SK-N-SH treated with all-trans-retinoic acid at 6 μM for 48 hours (cell line): ENCODE measurements at regions not wholly inside any gene's neighbourhood (a gene's known extent, or its start where the extent isn't known, plus 50 kb on each side); places are given as distances from the start of the nearest gene placed in this dataset.

Experiments used
- ATAC-seq: fragments of 200-7000 bp; cut with Tn5 transposase; 3 replicates; pipeline ENCODE4 v1.9.1; 2020; ENCODE audit warnings: mild to moderate bottlenecking, moderate library complexity
- CREB5 ChIP-seq: fragments of 250-450 bp; sonication (Bioruptor Pico); IDR thresholded peaks from 2 replicates; pipeline ENCODE4 v1.5.1; 2020; ENCODE audit warnings: low read depth, mild to moderate bottlenecking, moderate library complexity
- ESRRG ChIP-seq: fragments of 250-450 bp; sonication (Bioruptor Pico); IDR thresholded peaks from 2 replicates; pipeline ENCODE4 v1.6.1; 2021; ENCODE audit warnings: mild to moderate bottlenecking
- OSR1 ChIP-seq: fragments of 250-450 bp; sonication (Bioruptor Pico); IDR thresholded peaks from 2 replicates; pipeline ENCODE4 v1.8.0; 2022; ENCODE audit warnings: moderate library complexity, mild to moderate bottlenecking, inconsistent platforms
- POU6F1 ChIP-seq: fragments of 250-450 bp; sonication (Bioruptor Pico); IDR thresholded peaks from 2 replicates; pipeline ENCODE4 v1.8.0; 2021; ENCODE audit warnings: low read depth, mild to moderate bottlenecking, moderate library complexity, borderline replicate concordance
- PPARA ChIP-seq: fragments of 250-450 bp; sonication (Bioruptor Pico); IDR thresholded peaks from 2 replicates; pipeline ENCODE4 v1.5.0; 2020; ENCODE audit warnings: mild to moderate bottlenecking, borderline replicate concordance
- RARB ChIP-seq: fragments of 250-450 bp; sonication (Bioruptor Pico); IDR thresholded peaks from 2 replicates; pipeline ENCODE4 v1.8.0; 2021; ENCODE audit warnings: mild to moderate bottlenecking, moderate library complexity
- TCF4 ChIP-seq: fragments of 250-450 bp; sonication (Bioruptor Pico); IDR thresholded peaks from 2 replicates; pipeline ENCODE4 v1.8.0; 2021; ENCODE audit warnings: mild to moderate bottlenecking, moderate library complexity, borderline replicate concordance
- TOX ChIP-seq: fragments of 250-450 bp; sonication (Bioruptor Pico); IDR thresholded peaks from 2 replicates; pipeline ENCODE4 v1.8.0; 2021; ENCODE audit warnings: mild to moderate bottlenecking, moderate library complexity, borderline replicate concordance
- ZFP3 ChIP-seq: fragments of 250-450 bp; sonication (Bioruptor Pico); IDR thresholded peaks from 2 replicates; pipeline ENCODE4 v1.5.0; 2020; ENCODE audit warnings: mild to moderate bottlenecking, moderate library complexity
- ZFP30 ChIP-seq: fragments of 450-650 bp; formaldehyde crosslinking; IDR thresholded peaks from 2 replicates; pipeline ENCODE4 v1.5.0; 2022; ENCODE audit warnings: mild to moderate bottlenecking, moderate library complexity
- ZNF565 ChIP-seq: fragments of 450-650 bp; formaldehyde crosslinking; conservative IDR thresholded peaks from 2 replicates; pipeline ENCODE4 v1.5.0; 2020; ENCODE audit warnings: low read depth, mild to moderate bottlenecking, moderate library complexity
- ZNF70 ChIP-seq: fragments of 450-650 bp; formaldehyde crosslinking; IDR thresholded peaks from 2 replicates; pipeline ENCODE4 v1.5.0; 2020; ENCODE audit warnings: mild to moderate bottlenecking, moderate library complexity
- ZNF8 ChIP-seq: fragments of 450-650 bp; formaldehyde crosslinking; IDR thresholded peaks from 2 replicates; pipeline ENCODE4 v1.5.0; 2020; ENCODE audit warnings: mild to moderate bottlenecking, moderate library complexity
- TF ChIP-seq, protein P1 (sequence below): fragments of 250-450 bp; sonication (Bioruptor Pico); IDR thresholded peaks from 2 replicates; pipeline ENCODE4 v1.5.0; 2020; ENCODE audit warnings: mild to moderate bottlenecking, moderate library complexity
- TF ChIP-seq, protein P2 (sequence below): fragments of 250-450 bp; sonication (Bioruptor Pico); IDR thresholded peaks from 2 replicates; pipeline ENCODE4 v1.8.0; 2020; ENCODE audit warnings: mild to moderate bottlenecking, moderate library complexity, borderline replicate concordance

GRCh38 chr1:95716097-95716496 lies 482.1 kb downstream of the RWDD3 start (continued):
- TF ChIP-seq CREB5 (CRISPR knock-in tag): no peak
- TF ChIP-seq ZNF70 (CRISPR knock-in tag): no peak
- TF ChIP-seq, protein P1, sequence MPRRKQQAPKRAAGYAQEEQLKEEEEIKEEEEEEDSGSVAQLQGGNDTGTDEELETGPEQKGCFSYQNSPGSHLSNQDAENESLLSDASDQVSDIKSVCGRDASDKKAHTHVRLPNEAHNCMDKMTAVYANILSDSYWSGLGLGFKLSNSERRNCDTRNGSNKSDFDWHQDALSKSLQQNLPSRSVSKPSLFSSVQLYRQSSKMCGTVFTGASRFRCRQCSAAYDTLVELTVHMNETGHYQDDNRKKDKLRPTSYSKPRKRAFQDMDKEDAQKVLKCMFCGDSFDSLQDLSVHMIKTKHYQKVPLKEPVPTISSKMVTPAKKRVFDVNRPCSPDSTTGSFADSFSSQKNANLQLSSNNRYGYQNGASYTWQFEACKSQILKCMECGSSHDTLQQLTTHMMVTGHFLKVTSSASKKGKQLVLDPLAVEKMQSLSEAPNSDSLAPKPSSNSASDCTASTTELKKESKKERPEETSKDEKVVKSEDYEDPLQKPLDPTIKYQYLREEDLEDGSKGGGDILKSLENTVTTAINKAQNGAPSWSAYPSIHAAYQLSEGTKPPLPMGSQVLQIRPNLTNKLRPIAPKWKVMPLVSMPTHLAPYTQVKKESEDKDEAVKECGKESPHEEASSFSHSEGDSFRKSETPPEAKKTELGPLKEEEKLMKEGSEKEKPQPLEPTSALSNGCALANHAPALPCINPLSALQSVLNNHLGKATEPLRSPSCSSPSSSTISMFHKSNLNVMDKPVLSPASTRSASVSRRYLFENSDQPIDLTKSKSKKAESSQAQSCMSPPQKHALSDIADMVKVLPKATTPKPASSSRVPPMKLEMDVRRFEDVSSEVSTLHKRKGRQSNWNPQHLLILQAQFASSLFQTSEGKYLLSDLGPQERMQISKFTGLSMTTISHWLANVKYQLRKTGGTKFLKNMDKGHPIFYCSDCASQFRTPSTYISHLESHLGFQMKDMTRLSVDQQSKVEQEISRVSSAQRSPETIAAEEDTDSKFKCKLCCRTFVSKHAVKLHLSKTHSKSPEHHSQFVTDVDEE: no peak
- TF ChIP-seq TCF4 (CRISPR knock-in tag): no peak
- TF ChIP-seq ZNF8: no peak
- TF ChIP-seq RARB (CRISPR knock-in tag): no peak
- no peak for TF ChIP-seq ESRRG (CRISPR knock-in tag)
- TF ChIP-seq OSR1 (CRISPR knock-in tag): no peak

- TF ChIP-seq POU6F1: no peak
- no peak for TF ChIP-seq PPARA (CRISPR knock-in tag)
- no peak for TF ChIP-seq ESRRG (CRISPR knock-in tag)
- no peak for TF ChIP-seq RARB (CRISPR knock-in tag)
- TF ChIP-seq ZNF70 (CRISPR knock-in tag): no peak
- TF ChIP-seq, protein P1: no peak
- no peak for TF ChIP-seq ZFP30 (CRISPR knock-in tag)
- no peak for TF ChIP-seq TOX (CRISPR knock-in tag)
- no peak for TF ChIP-seq TCF4 (CRISPR knock-in tag)
- no peak for TF ChIP-seq CREB5 (CRISPR knock-in tag)
- TF ChIP-seq ZFP3 (CRISPR knock-in tag): no peak
- TF ChIP-seq, protein P2, sequence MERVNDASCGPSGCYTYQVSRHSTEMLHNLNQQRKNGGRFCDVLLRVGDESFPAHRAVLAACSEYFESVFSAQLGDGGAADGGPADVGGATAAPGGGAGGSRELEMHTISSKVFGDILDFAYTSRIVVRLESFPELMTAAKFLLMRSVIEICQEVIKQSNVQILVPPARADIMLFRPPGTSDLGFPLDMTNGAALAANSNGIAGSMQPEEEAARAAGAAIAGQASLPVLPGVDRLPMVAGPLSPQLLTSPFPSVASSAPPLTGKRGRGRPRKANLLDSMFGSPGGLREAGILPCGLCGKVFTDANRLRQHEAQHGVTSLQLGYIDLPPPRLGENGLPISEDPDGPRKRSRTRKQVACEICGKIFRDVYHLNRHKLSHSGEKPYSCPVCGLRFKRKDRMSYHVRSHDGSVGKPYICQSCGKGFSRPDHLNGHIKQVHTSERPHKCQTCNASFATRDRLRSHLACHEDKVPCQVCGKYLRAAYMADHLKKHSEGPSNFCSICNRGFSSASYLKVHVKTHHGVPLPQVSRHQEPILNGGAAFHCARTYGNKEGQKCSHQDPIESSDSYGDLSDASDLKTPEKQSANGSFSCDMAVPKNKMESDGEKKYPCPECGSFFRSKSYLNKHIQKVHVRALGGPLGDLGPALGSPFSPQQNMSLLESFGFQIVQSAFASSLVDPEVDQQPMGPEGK (CRISPR knock-in tag): no peak
- TF ChIP-seq ZNF565 (CRISPR knock-in tag): no peak
- TF ChIP-seq, all 23 proteins: peak for 0
- ATAC-seq: no peak
Observed at GRCh38 chr1:95716550-95716949, 482.5 kb downstream of the RWDD3 start.

DNA sequence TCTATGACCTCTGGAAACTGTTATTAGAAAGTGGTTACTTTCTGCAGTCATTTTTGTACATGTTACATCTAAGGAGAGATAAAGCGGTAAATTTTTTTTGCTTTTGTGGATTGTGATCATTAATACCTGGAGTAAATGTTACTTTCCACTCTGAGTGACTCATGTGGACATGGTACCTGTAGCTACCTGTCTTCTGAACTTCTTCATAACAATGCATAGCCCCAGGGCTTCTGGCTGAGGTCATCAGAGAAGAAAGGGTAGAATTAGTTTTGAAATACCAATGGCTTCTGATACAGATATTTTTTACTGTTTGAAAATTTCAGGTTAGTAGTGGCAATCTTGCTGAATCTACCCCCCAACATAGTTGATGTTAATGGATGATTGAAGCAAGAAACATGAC lies 489.3 kb downstream of the RWDD3 start:
- no peak for ATAC-seq
- TF ChIP-seq OSR1 (CRISPR knock-in tag): no peak
- no peak for TF ChIP-seq TOX (CRISPR knock-in tag)
- TF ChIP-seq ZFP3 (CRISPR knock-in tag): no peak
- TF ChIP-seq RARB (CRISPR knock-in tag): no peak
- TF ChIP-seq, protein P2 (CRISPR knock-in tag): no peak
- TF ChIP-seq, all 23 proteins: peak for 0
